GM12872 (cell line): ENCODE measurements at regions not wholly inside any gene's neighbourhood (a gene's known extent, or its start where the extent isn't known, plus 50 kb on each side); places are given as distances from the start of the nearest gene placed in this dataset.

Experiments
- CTCF ChIP-seq: IDR thresholded peaks from 3 replicates; pipeline ENCODE4 v1.5.1; 2011; ENCODE audit warnings: low read depth, mild to moderate bottlenecking, low read length, moderate library complexity; ENCODE audit not compliant: insufficient read depth

- no peak for TF ChIP-seq CTCF
Measured at GRCh38 chr10:75331081-75331480, 70.5 kb downstream of the ZNF503 start.

- TF ChIP-seq CTCF, result no peak
Measured at GRCh38 chr10:75329190-75329745, 72.3 kb downstream of the ZNF503 start.

- no peak for TF ChIP-seq CTCF
Measured at GRCh38 chr10:75326306-75326705, 75.3 kb downstream of the ZNF503 start.

GRCh38 chr10:75319274-75319673 is 82.3 kb downstream of the ZNF503 start:
- peak; percentile 7; the same call in 1 of the 3 replicates for TF ChIP-seq CTCF

- TF ChIP-seq CTCF, result no peak
Measured at GRCh38 chr10:75314570-75314969, 78.8 kb upstream of the COMTD1 start.

- TF ChIP-seq CTCF, result no peak
Measured at GRCh38 chr10:75312440-75312839, 76.7 kb upstream of the COMTD1 start.

- no peak for TF ChIP-seq CTCF
Measured at GRCh38 chr10:75305675-75306074, 69.9 kb upstream of the COMTD1 start.

GRCh38 chr10:75304741-75305390 is 69.1 kb upstream of the COMTD1 start:
- no peak for TF ChIP-seq CTCF
